Parathyroid adenoma (tissue), 2 donors: ENCODE measurements at regions not wholly inside any gene's neighbourhood (a gene's known extent, or its start where the extent isn't known, plus 50 kb on each side); places are given as distances from the start of the nearest gene placed in this dataset.

Experiments
- H2AFZ ChIP-seq: fragments of 300-600 bp; sonication (generic); one replicate; pipeline ENCODE4 v1.7.0; 2017; ENCODE audit warnings: antibody characterized with exemption, mild to moderate bottlenecking
- H3K27ac ChIP-seq: fragments of 300-600 bp; sonication (generic); one replicate; pipeline ENCODE4 v1.7.0; 2017
- H3K27me3 ChIP-seq: fragments of 300-600 bp; sonication (generic); one replicate; pipeline ENCODE4 v1.7.0; 2017; ENCODE audit warnings: low read length; ENCODE audit not compliant: control insufficient read depth, insufficient read depth
- H3K36me3 ChIP-seq: fragments of 300-600 bp; sonication (generic); one replicate; pipeline ENCODE4 v1.7.0; 2017; ENCODE audit warnings: low read length; ENCODE audit not compliant: control insufficient read depth, insufficient read depth
- H3K4me1 ChIP-seq: fragments of 300-600 bp; sonication (generic); one replicate; pipeline ENCODE4 v1.7.0; 2017; ENCODE audit warnings: control low read depth
- H3K4me2 ChIP-seq: fragments of 300-600 bp; sonication (generic); one replicate; pipeline ENCODE4 v1.7.0; 2017; ENCODE audit warnings: low read length
- H3K4me3 ChIP-seq: fragments of 300-600 bp; sonication (generic); one replicate; pipeline ENCODE4 v1.7.0; 2017; ENCODE audit warnings: low read depth, low read length
- H3K79me2 ChIP-seq: fragments of 300-600 bp; sonication (generic); one replicate; pipeline ENCODE4 v1.7.0; 2017; ENCODE audit warnings: control low read depth
- H3K9ac ChIP-seq: fragments of 300-600 bp; sonication (generic); one replicate; pipeline ENCODE4 v1.7.0; 2017; ENCODE audit warnings: mild to moderate bottlenecking
- H3K9me3 ChIP-seq: fragments of 300-600 bp; sonication (generic); one replicate; pipeline ENCODE4 v1.7.0; 2017; ENCODE audit warnings: low read length; ENCODE audit not compliant: control insufficient read depth
- CTCF ChIP-seq: fragments of 300-600 bp; sonication (generic); IDR thresholded peaks from one replicate; pipeline ENCODE4 v1.7.0; 2017; ENCODE audit warnings: antibody characterized with exemption, mild to moderate bottlenecking
- donor health status: primary hyperparathyroidism.

- no peak for TF ChIP-seq CTCF
- no peaks in the 10 kb centered on the region for H3K9me3 ChIP-seq
- no peak overlapping the region for H3K4me2 ChIP-seq
- no peaks in the 10 kb centered on the region for H3K79me2 ChIP-seq
- H3K36me3 ChIP-seq = no peaks in the 10 kb centered on the region
- H3K27me3 ChIP-seq = no peaks in the 10 kb centered on the region
- no peak overlapping the region for H2AFZ ChIP-seq
- no peak overlapping the region for H3K4me3 ChIP-seq
- no peak overlapping the region for H3K27ac ChIP-seq
- H3K4me1 ChIP-seq = no peaks in the 10 kb centered on the region
- H3K9ac ChIP-seq = no peak overlapping the region
These were observed 161.5 kb downstream of the COG6 start for GRCh38 chr13:39816936-39817335.

- H2AFZ ChIP-seq = no peak overlapping the region
- H3K9ac ChIP-seq = no peak overlapping the region
- H3K4me1 ChIP-seq = no peaks in the 10 kb centered on the region
- no peak overlapping the region for H3K4me3 ChIP-seq
- no peaks in the 10 kb centered on the region for H3K36me3 ChIP-seq
- H3K4me2 ChIP-seq = no peak overlapping the region
- H3K9me3 ChIP-seq = no peaks in the 10 kb centered on the region
- no peak for TF ChIP-seq CTCF
- no peaks in the 10 kb centered on the region for H3K27me3 ChIP-seq
- no peak overlapping the region for H3K27ac ChIP-seq
- H3K79me2 ChIP-seq = no peaks in the 10 kb centered on the region
These were observed 163.5 kb downstream of the COG6 start for GRCh38 chr13:39818953-39819352.

GRCh38 chr13:39820606-39821005 is 165.1 kb downstream of the COG6 start:
- Histone ChIP-seq H3K4me3 (no peak overlapping the region), H3K4me2 (no peak overlapping the region), H3K9ac (no peak overlapping the region), H3K79me2 (no peaks in the 10 kb centered on the region), H3K27ac (no peak overlapping the region), H3K27me3 (no peaks in the 10 kb centered on the region), H2AFZ (no peak overlapping the region), H3K36me3 (no peaks in the 10 kb centered on the region), H3K9me3 (no peaks in the 10 kb centered on the region), H3K4me1 (no peaks in the 10 kb centered on the region)
- no peak for TF ChIP-seq CTCF

GRCh38 chr13:39821977-39822376 is 166.5 kb downstream of the COG6 start:
- Histone ChIP-seq H3K36me3 (no peaks in the 10 kb centered on the region), H3K27me3 (no peaks in the 10 kb centered on the region), H3K4me2 (no peak overlapping the region), H3K9ac (no peak overlapping the region), H3K79me2 (no peaks in the 10 kb centered on the region), H3K4me3 (no peak overlapping the region), H3K4me1 (no peaks in the 10 kb centered on the region), H3K9me3 (no peaks in the 10 kb centered on the region), H3K27ac (no peak overlapping the region), H2AFZ (no peak overlapping the region)
- TF ChIP-seq CTCF = no peak

GRCh38 chr13:39822437-39822836 is 167.0 kb downstream of the COG6 start:
- no peak for TF ChIP-seq CTCF
- H2AFZ ChIP-seq = no peak overlapping the region
- no peaks in the 10 kb centered on the region for H3K9me3 ChIP-seq
- H3K79me2 ChIP-seq = no peaks in the 10 kb centered on the region
- no peak overlapping the region for H3K4me2 ChIP-seq
- no peak overlapping the region for H3K4me3 ChIP-seq
- H3K9ac ChIP-seq = no peak overlapping the region
- H3K4me1 ChIP-seq = no peaks in the 10 kb centered on the region
- no peaks in the 10 kb centered on the region for H3K27me3 ChIP-seq
- H3K27ac ChIP-seq = no peak overlapping the region
- no peaks in the 10 kb centered on the region for H3K36me3 ChIP-seq
